ENCODE measurements at regions not wholly inside any gene's neighbourhood (a gene's known extent, or its start where the extent isn't known, plus 50 kb on each side); places are given as distances from the start of the nearest gene placed in this dataset.

DNA sequence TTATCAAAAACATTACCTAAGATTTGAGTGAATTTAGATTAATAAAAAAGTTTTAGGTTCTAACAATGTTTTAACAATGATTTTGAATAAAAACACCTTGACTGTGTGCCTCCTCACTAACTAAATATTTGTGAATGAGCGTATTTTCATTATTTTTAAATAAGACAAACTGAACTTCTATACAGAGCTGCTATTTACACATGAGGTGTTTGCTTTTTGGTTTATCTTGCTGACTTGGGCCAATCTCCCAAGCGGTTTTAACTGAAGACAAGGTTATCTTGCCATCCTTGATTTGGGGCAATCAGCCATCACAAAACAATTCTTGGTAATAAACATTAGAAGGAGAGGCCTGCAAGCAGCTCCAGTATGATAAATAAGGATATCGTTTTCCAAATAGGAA is 108.2 kb upstream of the NRIP1 start:
- Histone ChIP-seq H3K14ac (ENCODE audit: insufficient read depth, low read length) (no peak overlapping the region), H2AFZ (ENCODE audit: low read length) (no peak overlapping the region), H4K20me1 (ENCODE audit: control insufficient read depth, insufficient read depth, insufficient read length) (no peaks in the 10 kb centered on the region), H3K4me1 (ENCODE audit: insufficient read depth, low read length) (no peaks in the 10 kb centered on the region), H2BK5ac (ENCODE audit: insufficient read length, low read length) (no peak overlapping the region), H2BK15ac (ENCODE audit: low read depth, low read length) (no peak overlapping the region), H3K27ac (ENCODE audit: insufficient read length, low read depth, low read length) (no peak overlapping the region), H3K9ac (ENCODE audit: extremely low read depth, insufficient read length, low read length) (no peak overlapping the region), H3K4me2 (ENCODE audit: insufficient read depth, insufficient read length, low read length) (no peak overlapping the region), H3K9me3 (ENCODE audit: control insufficient read depth, low read depth, low read length) (no peaks in the 10 kb centered on the region), H3K79me1 (ENCODE audit: insufficient read depth, low read depth, low read length, poor library complexity, severe bottlenecking) (no peaks in the 10 kb centered on the region), H2AK5ac (ENCODE audit: insufficient read length, low read length) (no peak overlapping the region), H3K79me2 (ENCODE audit: insufficient read depth, low read length) (no peaks in the 10 kb centered on the region), H3K4ac (ENCODE audit: low read depth, low read length) (no peak overlapping the region), H4K91ac (ENCODE audit: insufficient read length, low read depth, low read length) (no peak overlapping the region), H3K56ac (ENCODE audit: insufficient read length, low read depth, low read length) (no peak overlapping the region), H4K5ac (ENCODE audit: insufficient read length, low read depth, low read length) (no peak overlapping the region), H3T11ph (ENCODE audit: low read length) (no peak overlapping the region), H2BK120ac (ENCODE audit: low read depth, low read length, poor library complexity, severe bottlenecking) (no peak overlapping the region), H2BK20ac (ENCODE audit: low read depth, low read length, poor library complexity, severe bottlenecking) (no peak overlapping the region), H3K27me3 (ENCODE audit: insufficient read depth, low read length) (no peaks in the 10 kb centered on the region), H3K23me2 (ENCODE audit: insufficient read length, low read depth, low read length, poor library complexity, severe bottlenecking) (no peaks in the 10 kb centered on the region), H2BK12ac (ENCODE audit: insufficient read length, low read depth, low read length) (no peak overlapping the region), H4K8ac (replicated peaks; ENCODE audit: insufficient read length, low read depth, low read length) (no peak overlapping the region), H3K18ac (ENCODE audit: insufficient read length, low read depth, low read length) (no peak overlapping the region), H3K23ac (ENCODE audit: insufficient read length, low read depth, low read length) (no peak overlapping the region)
- H3K9me3 Mint-ChIP-seq, result peaks cover 0 to 4% of the 10 kb centered on the region in 2 experiments; a peak in 1 of 5 replicates
- no peak overlapping the region for H3K4me3 Mint-ChIP-seq
- DNase-seq, result no peak
- WGBS (ENCODE audit: extremely low coverage, insufficient read length, low lambda C conversion rate), result no CpG with 5 or more reads among the region's 3 CpGs
- H3K4me1 Mint-ChIP-seq, result no peaks in the 10 kb centered on the region
- H3K27me3 Mint-ChIP-seq (ENCODE audit: low read depth), result no peaks in the 10 kb centered on the region
- TF ChIP-seq, protein P1, sequence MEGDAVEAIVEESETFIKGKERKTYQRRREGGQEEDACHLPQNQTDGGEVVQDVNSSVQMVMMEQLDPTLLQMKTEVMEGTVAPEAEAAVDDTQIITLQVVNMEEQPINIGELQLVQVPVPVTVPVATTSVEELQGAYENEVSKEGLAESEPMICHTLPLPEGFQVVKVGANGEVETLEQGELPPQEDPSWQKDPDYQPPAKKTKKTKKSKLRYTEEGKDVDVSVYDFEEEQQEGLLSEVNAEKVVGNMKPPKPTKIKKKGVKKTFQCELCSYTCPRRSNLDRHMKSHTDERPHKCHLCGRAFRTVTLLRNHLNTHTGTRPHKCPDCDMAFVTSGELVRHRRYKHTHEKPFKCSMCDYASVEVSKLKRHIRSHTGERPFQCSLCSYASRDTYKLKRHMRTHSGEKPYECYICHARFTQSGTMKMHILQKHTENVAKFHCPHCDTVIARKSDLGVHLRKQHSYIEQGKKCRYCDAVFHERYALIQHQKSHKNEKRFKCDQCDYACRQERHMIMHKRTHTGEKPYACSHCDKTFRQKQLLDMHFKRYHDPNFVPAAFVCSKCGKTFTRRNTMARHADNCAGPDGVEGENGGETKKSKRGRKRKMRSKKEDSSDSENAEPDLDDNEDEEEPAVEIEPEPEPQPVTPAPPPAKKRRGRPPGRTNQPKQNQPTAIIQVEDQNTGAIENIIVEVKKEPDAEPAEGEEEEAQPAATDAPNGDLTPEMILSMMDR (conservative IDR thresholded peaks at IDR 0.05), result no peak
- H3K36me3 Mint-ChIP-seq (ENCODE audit: insufficient read depth in 1 of 3, low read depth in 3 of 3), result peaks cover 0 to 2% (median 0%) of the 10 kb centered on the region in 3 experiments; a peak in 3 of 7 replicates
- H3K27ac Mint-ChIP-seq, result no peak overlapping the region
